ENCODE measurements at regions not wholly inside any gene's neighbourhood (a gene's known extent, or its start where the extent isn't known, plus 50 kb on each side); places are given as distances from the start of the nearest gene placed in this dataset.
"Not testable (repeated sequence)": the region's sequence is repeated elsewhere in the genome, so short reads cannot be mapped to it uniquely, and the experiment has no call there.

- H3K36me3 Mint-ChIP-seq (ENCODE audit: unreplicated experiment), result no peaks in the 10 kb centered on the region
- no peaks in the 10 kb centered on the region for H3K9me3 Mint-ChIP-seq (ENCODE audit: unreplicated experiment)
- TF ChIP-seq CTCF (IDR thresholded peaks at IDR 0.05), result no peak
- no peak overlapping the region for H3K4me3 Mint-ChIP-seq (ENCODE audit: unreplicated experiment)
- no peaks in the 10 kb centered on the region for H3K4me1 Mint-ChIP-seq (ENCODE audit: unreplicated experiment)
- peaks cover 12% of the 10 kb centered on the region for H3K27me3 Mint-ChIP-seq (ENCODE audit: unreplicated experiment)
- H3K27ac Mint-ChIP-seq (ENCODE audit: unreplicated experiment), result no peak overlapping the region
- DNase-seq (ENCODE audit: extremely low spot score, unreplicated experiment), result no peak
Observed at GRCh38 chr17:16866436-16866835, 105.5 kb downstream of the TNFRSF13B start.

- not testable (repeated sequence) for DNase-seq (ENCODE audit: extremely low spot score, unreplicated experiment); H3K4me1 Mint-ChIP-seq (ENCODE audit: unreplicated experiment); H3K27me3 Mint-ChIP-seq (ENCODE audit: unreplicated experiment); H3K9me3 Mint-ChIP-seq (ENCODE audit: unreplicated experiment); H3K36me3 Mint-ChIP-seq (ENCODE audit: unreplicated experiment); H3K4me3 Mint-ChIP-seq (ENCODE audit: unreplicated experiment); H3K27ac Mint-ChIP-seq (ENCODE audit: unreplicated experiment)
Observed at GRCh38 chr17:16865704-16866103, 106.2 kb downstream of the TNFRSF13B start.

GRCh38 chr17:16865077-16865613, 106.8 kb downstream of the TNFRSF13B start:
- not testable (repeated sequence) for H3K27me3 Mint-ChIP-seq (ENCODE audit: unreplicated experiment); H3K27ac Mint-ChIP-seq (ENCODE audit: unreplicated experiment); H3K4me3 Mint-ChIP-seq (ENCODE audit: unreplicated experiment); DNase-seq (ENCODE audit: extremely low spot score, unreplicated experiment); H3K36me3 Mint-ChIP-seq (ENCODE audit: unreplicated experiment); H3K9me3 Mint-ChIP-seq (ENCODE audit: unreplicated experiment); H3K4me1 Mint-ChIP-seq (ENCODE audit: unreplicated experiment)

- not testable (repeated sequence) for H3K27ac Mint-ChIP-seq (ENCODE audit: unreplicated experiment); H3K9me3 Mint-ChIP-seq (ENCODE audit: unreplicated experiment); DNase-seq (ENCODE audit: extremely low spot score, unreplicated experiment); H3K36me3 Mint-ChIP-seq (ENCODE audit: unreplicated experiment); H3K4me3 Mint-ChIP-seq (ENCODE audit: unreplicated experiment); H3K4me1 Mint-ChIP-seq (ENCODE audit: unreplicated experiment)
- peaks cover 11% of the 10 kb centered on the region for H3K27me3 Mint-ChIP-seq (ENCODE audit: unreplicated experiment)
Observed at GRCh38 chr17:16864462-16865076, 107.3 kb downstream of the TNFRSF13B start.

- not testable (repeated sequence) for H3K4me3 Mint-ChIP-seq (ENCODE audit: unreplicated experiment); DNase-seq (ENCODE audit: extremely low spot score, unreplicated experiment); H3K9me3 Mint-ChIP-seq (ENCODE audit: unreplicated experiment); H3K36me3 Mint-ChIP-seq (ENCODE audit: unreplicated experiment); H3K4me1 Mint-ChIP-seq (ENCODE audit: unreplicated experiment); H3K27ac Mint-ChIP-seq (ENCODE audit: unreplicated experiment)
- peaks cover 20% of the 10 kb centered on the region for H3K27me3 Mint-ChIP-seq (ENCODE audit: unreplicated experiment)
Observed at GRCh38 chr17:16861152-16861551, 110.8 kb downstream of the TNFRSF13B start.

- H3K9me3 Mint-ChIP-seq (ENCODE audit: unreplicated experiment); H3K27ac Mint-ChIP-seq (ENCODE audit: unreplicated experiment); H3K4me1 Mint-ChIP-seq (ENCODE audit: unreplicated experiment); H3K4me3 Mint-ChIP-seq (ENCODE audit: unreplicated experiment); H3K36me3 Mint-ChIP-seq (ENCODE audit: unreplicated experiment); DNase-seq (ENCODE audit: extremely low spot score, unreplicated experiment): not testable (repeated sequence)
- H3K27me3 Mint-ChIP-seq (ENCODE audit: unreplicated experiment), result peaks cover 26% of the 10 kb centered on the region
Observed at GRCh38 chr17:16860467-16860866, 111.5 kb downstream of the TNFRSF13B start.

GRCh38 chr17:16859515-16859914, 112.4 kb downstream of the TNFRSF13B start:
- peaks cover 32% of the 10 kb centered on the region for H3K27me3 Mint-ChIP-seq (ENCODE audit: unreplicated experiment)
- H3K36me3 Mint-ChIP-seq (ENCODE audit: unreplicated experiment); H3K9me3 Mint-ChIP-seq (ENCODE audit: unreplicated experiment); H3K4me3 Mint-ChIP-seq (ENCODE audit: unreplicated experiment); H3K27ac Mint-ChIP-seq (ENCODE audit: unreplicated experiment); DNase-seq (ENCODE audit: extremely low spot score, unreplicated experiment); H3K4me1 Mint-ChIP-seq (ENCODE audit: unreplicated experiment): not testable (repeated sequence)

GRCh38 chr17:16857746-16858145, 114.2 kb downstream of the TNFRSF13B start:
- H3K4me3 Mint-ChIP-seq (ENCODE audit: unreplicated experiment); H3K27ac Mint-ChIP-seq (ENCODE audit: unreplicated experiment); H3K36me3 Mint-ChIP-seq (ENCODE audit: unreplicated experiment); H3K4me1 Mint-ChIP-seq (ENCODE audit: unreplicated experiment); H3K9me3 Mint-ChIP-seq (ENCODE audit: unreplicated experiment); DNase-seq (ENCODE audit: extremely low spot score, unreplicated experiment): not testable (repeated sequence)
- H3K27me3 Mint-ChIP-seq (ENCODE audit: unreplicated experiment), result peaks cover 33% of the 10 kb centered on the region

- H3K27me3 Mint-ChIP-seq (ENCODE audit: unreplicated experiment), result peaks cover 33% of the 10 kb centered on the region
- H3K4me1 Mint-ChIP-seq (ENCODE audit: unreplicated experiment); H3K27ac Mint-ChIP-seq (ENCODE audit: unreplicated experiment); H3K4me3 Mint-ChIP-seq (ENCODE audit: unreplicated experiment); DNase-seq (ENCODE audit: extremely low spot score, unreplicated experiment); H3K36me3 Mint-ChIP-seq (ENCODE audit: unreplicated experiment); H3K9me3 Mint-ChIP-seq (ENCODE audit: unreplicated experiment): not testable (repeated sequence)
Observed at GRCh38 chr17:16856846-16857245, 115.1 kb downstream of the TNFRSF13B start.

GRCh38 chr17:16856171-16856570, 115.7 kb downstream of the TNFRSF13B start:
- peaks cover 33% of the 10 kb centered on the region for H3K27me3 Mint-ChIP-seq (ENCODE audit: unreplicated experiment)
- H3K4me3 Mint-ChIP-seq (ENCODE audit: unreplicated experiment); H3K27ac Mint-ChIP-seq (ENCODE audit: unreplicated experiment); H3K4me1 Mint-ChIP-seq (ENCODE audit: unreplicated experiment); H3K36me3 Mint-ChIP-seq (ENCODE audit: unreplicated experiment); DNase-seq (ENCODE audit: extremely low spot score, unreplicated experiment); H3K9me3 Mint-ChIP-seq (ENCODE audit: unreplicated experiment): not testable (repeated sequence)

- not testable (repeated sequence) for H3K4me3 Mint-ChIP-seq (ENCODE audit: unreplicated experiment); H3K4me1 Mint-ChIP-seq (ENCODE audit: unreplicated experiment); H3K36me3 Mint-ChIP-seq (ENCODE audit: unreplicated experiment); H3K27ac Mint-ChIP-seq (ENCODE audit: unreplicated experiment); H3K9me3 Mint-ChIP-seq (ENCODE audit: unreplicated experiment); DNase-seq (ENCODE audit: extremely low spot score, unreplicated experiment)
- H3K27me3 Mint-ChIP-seq (ENCODE audit: unreplicated experiment), result peaks cover 27% of the 10 kb centered on the region
Observed at GRCh38 chr17:16854636-16855035, 117.3 kb downstream of the TNFRSF13B start.
